Mammary epithelial cell (primary cell): ENCODE measurements at regions not wholly inside any gene's neighbourhood (a gene's known extent, or its start where the extent isn't known, plus 50 kb on each side); places are given as distances from the start of the nearest gene placed in this dataset.

ENCODE experiments used
- CTCF ChIP-seq, 2 donors: IDR thresholded peaks in 1 of 2; conservative IDR thresholded peaks in 1 of 2; 2 replicates each; pipeline ENCODE4 v1.5.1; 2011 to 2012; ENCODE audit warnings: inconsistent platforms in 2 of 2, low read length in 2 of 2, mild to moderate bottlenecking in 2 of 2, control low read depth in 1 of 2, low read depth in 1 of 2; ENCODE audit not compliant: insufficient read depth in 1 of 2; ENCODE audit errors: extremely low read depth in 1 of 2
- EZH2 ChIP-seq: IDR thresholded peaks from 2 replicates; pipeline ENCODE4 v1.6.1; 2012; ENCODE audit warnings: low read length, inconsistent platforms, borderline replicate concordance

- TF ChIP-seq CTCF (conservative IDR thresholded peaks at IDR 0.05 in 1 of 2, IDR thresholded peaks at IDR 0.05 in 1 of 2; ENCODE audit: extremely low read depth in 1 of 2, insufficient read depth in 1 of 2, low read depth in 1 of 2, low read length in 2 of 2) = no peak
- TF ChIP-seq EZH2 = no peak
Observed at GRCh38 chr2:62287282-62287681, 91.4 kb downstream of the B3GNT2 start.
